HS-5 (cell line): ENCODE measurements at regions not wholly inside any gene's neighbourhood (a gene's known extent, or its start where the extent isn't known, plus 50 kb on each side); places are given as distances from the start of the nearest gene placed in this dataset.
"Not testable (repeated sequence)": the region's sequence is repeated elsewhere in the genome, so short reads cannot be mapped to it uniquely, and the experiment has no call there.

Source experiments
- DNase-seq: peaks from one replicate; pipeline ENCODE4 v3.0.0-alpha.2; 2012; ENCODE audit warnings: low read depth

DNA sequence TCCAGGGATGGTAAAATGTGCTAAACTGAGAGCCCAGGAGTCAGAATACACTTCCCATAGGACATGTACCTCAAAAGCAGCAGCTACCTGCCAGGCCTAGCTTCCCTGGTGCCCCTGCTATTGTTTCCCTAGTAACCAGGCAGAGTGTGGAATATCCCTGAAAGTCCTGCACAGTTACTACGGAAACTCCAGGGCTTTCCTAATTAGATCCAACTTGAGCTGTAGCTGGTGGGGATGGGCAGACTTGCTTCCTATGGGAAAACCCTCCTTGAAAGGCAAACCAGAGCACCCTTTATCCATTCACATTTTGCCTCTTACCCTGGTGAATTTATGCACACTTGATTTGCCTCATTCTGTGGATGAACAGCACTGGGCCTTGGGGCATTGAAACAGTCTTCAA, 559.9 kb upstream of the PBX1 start:
- DNase-seq, result no peak

DNA sequence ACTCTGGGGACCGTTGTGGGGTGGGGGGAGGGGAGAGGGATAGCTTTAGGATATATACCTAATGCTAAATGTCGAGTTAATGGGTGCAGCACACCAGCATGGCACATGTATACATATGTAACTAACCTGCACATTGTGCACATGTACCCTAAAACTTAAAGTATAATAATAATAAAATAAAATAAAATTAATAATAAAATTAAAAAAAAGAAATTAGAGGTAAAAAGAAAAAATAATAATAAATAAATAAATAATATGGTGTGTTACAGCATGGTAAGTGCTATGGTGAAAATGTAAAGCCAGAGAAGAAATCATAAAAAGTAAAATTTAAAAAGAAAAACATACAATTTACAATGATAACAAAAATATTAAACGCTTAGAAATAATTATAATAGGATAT, 552.8 kb upstream of the PBX1 start:
- DNase-seq, result not testable (repeated sequence)

DNA sequence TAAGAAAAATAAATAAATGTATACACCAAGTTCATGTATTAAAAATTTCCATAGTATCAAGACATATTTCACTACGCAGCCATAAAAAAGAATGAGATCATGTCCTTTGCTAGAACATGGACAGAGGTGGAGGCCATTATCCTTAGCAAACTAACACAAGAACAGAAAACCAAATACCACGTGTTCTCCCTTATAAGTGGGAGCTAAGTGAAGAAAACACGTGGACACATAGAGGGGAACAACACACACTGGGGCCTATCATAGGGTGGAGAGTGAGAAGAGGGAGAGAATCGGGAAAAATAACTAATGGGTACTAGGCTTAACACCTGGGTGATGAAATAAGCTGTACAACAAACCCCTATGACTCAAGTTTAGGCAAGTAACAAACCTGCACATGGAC, 552.4 kb upstream of the PBX1 start:
- DNase-seq, result no peak

DNA sequence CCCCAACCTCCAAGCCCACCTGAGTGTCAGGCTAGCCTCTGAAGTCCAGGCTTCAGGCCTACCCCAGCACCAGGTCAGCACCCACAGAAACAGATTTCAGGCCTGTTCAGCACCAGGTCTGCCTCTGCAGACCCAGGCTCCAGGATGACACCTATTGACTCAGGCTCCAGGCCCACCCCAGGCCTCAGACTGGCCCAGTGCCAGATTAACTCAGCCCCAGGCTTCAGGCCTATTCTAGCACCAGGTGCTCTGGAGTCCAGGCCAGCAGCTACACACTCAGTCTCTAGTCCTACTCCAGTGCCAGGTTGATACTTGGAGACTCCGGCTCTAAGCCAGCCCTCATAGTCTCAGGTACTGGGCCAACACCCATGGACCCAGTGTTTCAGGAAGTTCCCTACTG, 541.7 kb upstream of the PBX1 start:
- DNase-seq, result no peak

DNA sequence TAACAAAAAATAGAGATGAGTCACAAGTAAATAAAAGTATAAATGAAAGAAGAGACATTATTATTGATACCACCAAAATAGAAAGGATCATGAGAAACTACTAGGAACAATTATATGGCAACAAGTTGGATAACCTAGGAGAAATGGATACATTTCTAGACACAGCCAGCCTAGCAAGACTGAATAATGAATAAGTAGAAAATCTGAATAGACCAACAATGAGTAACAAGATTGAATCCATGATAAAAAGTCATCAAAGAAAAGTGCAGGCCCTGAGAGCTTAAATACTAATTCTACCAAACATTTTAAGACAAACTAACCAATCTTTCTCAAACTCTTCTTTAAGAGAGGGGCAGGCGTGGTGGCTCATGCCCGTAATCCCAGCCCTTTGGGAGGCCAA, 538.6 kb upstream of the PBX1 start:
- DNase-seq, result no peak

DNA sequence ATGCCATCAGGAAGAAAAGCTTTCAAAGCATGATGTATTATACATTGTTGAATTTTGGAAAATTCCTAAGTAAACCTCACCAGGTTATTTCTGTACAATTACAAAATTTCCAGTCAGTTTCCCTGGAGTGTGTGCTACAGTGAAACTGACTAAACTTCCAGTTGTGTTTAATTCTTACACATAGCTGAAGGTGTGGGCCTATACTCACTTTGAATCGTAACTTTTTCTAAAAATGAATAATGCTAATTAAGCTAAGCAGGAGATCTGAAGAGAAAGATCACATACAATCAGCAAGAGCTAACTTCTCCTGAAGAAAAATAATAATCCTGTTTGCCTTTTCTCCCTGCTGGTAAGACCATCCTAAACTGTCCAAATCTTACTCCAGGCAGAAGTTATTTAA, 537.2 kb upstream of the PBX1 start:
- no peak for DNase-seq

DNA sequence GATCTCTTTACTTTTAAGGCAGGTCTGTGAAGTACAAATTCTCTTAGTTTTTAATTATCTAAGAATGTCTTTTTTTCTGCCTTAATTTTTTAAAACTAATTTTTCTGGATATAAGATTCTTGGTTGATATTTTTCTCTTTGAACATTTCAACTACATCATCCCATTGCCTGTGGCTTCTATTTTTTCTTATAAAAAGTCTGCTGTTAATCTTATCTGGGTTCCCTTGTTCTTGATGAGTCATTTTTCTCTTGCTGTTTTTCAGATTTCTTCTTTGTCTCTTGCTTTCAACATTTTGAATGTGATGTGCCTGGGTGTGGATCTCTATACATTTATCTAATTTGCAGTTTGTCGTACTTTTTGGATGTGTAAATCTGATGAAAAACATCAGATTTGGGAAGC, 525.2 kb upstream of the PBX1 start:
- no peak for DNase-seq

DNA sequence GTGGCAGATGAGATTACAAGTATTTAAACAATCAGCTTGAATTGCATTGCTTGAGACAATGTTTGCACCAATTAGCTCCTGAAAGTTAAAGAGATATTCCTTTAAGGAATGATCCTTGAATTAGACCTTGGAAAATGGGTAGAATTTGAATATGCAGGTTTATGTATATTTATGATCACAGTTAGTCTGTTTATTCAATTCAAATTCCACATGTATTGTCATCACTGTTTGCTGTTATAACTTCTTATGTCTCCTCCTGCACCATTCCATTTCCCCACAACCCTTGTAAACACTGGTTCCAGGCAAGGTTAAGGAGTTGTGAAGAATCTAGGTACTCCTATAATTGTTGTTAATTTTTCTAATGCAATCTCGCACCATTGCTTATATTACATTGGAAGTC, 518.2 kb upstream of the PBX1 start:
- DNase-seq, result no peak

DNA sequence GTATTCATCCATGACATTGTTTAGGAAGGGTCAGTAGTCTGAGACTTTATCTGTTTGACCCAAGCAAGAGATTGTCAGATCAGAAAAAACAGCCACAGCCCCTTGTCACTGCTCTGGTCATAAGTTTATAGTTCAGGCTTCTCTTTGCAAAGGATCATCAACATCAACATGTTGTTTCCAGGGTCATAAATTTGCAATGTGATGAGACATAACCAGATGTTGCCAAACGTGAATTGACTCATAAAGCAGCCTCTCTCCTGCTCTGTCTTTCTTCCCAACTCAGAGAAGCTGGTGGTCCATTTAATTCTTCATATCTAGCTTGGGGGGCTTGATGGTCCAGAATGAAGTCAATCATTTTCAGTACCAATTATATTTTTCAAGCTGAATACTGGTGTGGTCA, 507.2 kb upstream of the PBX1 start:
- peak; percentile 11 for DNase-seq

DNA sequence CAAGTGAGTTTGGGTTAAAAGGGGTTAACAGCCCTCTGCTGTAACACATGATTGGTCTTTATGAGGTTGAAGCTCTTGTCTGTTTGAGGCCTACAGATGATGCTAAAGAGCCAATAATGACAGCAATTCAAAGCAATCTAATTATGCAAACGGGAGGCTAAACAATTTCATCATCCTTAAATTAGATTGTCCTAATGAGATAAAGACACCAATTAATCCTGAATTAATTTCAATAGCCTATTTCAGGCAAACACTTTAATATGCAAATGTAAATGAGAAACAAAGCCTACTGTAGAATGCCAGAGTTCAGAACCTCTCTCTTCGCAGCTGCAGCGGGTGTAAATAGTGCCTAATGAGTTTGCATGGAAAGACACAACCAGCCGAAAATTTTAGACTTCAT, 504.7 kb upstream of the PBX1 start:
- DNase-seq, result no peak

DNA sequence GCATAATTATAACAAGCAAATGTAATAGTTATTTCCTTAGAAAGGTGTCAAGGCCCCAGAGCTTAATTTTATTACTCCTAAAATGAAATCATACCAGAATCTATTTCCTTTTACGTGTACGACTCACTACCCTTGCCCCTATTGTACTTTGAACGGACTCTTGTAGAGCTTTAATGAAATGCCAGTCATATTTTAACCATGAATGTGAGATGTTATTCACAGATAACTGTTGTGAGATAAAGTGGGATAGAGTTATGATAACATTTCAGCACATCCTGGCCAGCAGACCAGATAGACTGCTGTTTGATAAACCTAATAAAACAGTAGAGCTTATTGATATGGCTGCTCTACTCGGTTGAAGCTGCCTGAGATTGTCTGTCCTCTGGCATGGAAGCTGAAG, 500.8 kb upstream of the PBX1 start:
- DNase-seq, result peak; percentile 32

DNA sequence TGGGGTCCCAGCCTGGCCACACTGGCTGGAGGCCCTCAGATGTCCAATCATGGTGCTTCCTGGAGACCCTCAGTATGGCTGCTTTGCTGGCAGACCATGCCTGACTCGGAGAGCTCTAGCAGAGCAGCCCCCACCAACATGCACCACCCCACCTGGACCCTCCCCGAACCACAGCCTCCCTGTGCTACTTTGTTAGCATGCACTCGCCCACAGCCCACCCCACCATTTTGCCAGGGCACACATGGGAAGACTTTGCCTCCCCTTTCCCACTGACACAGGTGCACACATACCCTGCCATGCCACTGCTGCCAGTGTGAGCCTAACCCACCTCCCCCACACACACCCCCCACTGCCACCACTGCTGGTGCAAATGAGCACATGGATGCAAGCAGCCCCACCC, 497.5 kb upstream of the PBX1 start:
- no peak for DNase-seq

DNA sequence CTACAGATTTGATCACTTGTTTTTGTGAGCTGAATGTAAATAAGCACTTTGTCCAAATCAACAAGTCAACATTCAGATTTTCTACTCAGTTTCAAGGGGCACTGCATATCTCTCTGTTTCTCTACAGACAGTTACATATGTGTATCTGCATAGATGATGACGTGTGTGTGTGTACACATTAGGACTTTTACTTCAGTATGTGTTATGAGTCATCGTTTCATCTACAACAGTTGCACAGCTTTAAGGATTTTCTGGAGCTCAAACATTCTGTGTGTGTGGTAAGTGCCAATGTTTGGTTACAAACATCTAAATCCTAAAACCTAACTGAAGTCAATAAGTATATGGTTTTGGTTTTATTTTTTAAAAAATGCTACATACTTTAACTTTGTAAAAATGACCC, 494.5 kb upstream of the PBX1 start:
- DNase-seq, result no peak

DNA sequence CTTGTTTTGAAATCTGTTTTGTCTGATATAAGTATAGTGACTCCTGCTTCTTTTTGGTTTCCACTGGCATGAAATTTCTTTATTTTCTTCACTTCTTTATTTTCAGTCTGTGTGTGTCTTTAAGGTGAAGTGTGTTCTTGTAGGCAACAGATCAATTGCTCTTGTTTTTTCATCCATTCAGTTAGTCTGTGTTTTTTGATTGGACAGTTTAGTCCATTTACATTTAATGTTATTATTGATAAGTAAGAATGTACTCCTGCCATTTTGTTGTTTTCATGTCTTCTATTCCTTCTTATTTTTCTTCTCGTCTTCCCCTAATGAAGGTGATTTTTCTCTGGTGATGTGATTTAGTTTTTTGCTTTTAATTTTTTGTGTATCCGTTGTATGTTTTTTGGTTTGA, 487.7 kb upstream of the PBX1 start:
- DNase-seq, result no peak

DNA sequence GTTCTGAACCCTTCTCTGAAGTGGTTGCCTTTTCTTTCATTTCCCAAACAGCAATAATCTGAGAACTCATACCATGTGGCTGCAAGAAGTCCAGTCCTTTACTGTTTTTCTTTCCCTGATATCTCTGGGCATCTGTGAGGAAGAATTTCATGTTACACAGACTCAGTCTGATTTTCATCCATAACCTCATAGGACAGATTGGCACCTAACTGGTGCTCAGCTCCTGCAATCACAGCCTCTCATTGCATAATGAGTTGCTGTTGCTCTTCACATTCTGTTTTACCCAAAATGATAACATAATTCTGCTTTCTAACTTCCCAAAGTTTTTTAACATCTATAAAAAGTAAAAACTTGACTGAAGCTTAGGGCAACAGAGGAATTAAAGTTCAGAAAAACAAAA, 472.2 kb upstream of the PBX1 start:
- DNase-seq, result no peak

DNA sequence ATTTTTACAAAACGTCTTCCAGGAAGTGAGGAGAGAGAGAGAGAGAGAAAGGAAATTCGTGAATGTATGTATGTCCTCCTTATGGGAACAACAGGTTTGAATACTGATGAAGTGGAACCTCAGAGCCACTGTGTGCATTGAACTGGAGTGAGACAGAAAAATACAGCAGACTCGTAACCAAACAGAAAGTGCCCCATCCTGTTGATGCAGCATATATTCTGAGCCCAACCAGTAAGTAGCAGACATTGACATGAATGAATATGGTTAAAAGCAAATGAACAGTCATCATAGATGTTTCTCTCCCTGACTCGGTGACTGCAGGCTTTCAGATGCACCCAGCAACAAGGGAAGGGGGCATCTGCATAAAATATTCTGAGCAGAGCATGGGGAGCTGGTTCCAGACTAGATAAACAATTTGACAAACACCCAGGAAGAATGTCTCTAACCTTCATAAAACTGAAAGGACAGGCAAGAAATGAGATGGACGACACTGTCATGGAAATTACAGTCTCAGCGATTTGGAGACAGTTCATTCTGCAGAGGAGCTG, 471.0 kb upstream of the PBX1 start:
- DNase-seq, result no peak

DNA sequence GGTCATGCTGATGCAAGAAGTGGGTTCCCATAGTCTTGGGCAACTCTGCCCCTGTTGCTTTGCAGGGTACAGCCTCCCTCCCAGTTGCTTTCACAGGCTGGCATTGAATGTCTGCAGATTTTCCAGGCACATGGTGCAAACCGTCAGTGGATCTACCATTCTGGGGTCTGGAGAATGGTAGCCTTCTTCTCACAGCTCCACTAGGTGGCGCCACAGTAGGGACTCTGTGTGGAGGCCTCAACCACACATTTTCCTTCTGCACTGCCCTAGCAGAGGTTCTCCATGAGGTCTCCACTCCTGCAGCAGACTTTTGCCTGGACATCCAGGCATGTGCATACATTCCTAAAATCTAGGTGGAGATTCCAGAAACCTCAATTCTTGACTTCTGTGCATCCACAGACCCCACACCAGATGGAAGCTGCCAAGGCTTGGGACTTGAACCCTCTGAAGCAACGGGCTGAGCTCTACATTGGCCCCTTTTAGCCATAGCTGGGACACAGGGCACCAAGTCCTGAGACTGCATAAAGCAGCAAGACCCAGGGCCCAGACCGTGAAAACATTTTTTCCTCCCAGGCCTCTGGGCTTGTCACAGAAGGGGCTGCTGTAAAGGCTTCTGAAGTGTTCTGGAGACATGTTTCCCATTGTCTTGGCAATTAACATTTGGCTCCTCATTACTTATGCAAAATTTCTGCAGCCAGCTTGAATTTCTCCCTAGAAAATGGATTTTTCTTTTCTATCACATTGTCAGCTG, 466.2 kb upstream of the PBX1 start:
- DNase-seq, result no peak

DNA sequence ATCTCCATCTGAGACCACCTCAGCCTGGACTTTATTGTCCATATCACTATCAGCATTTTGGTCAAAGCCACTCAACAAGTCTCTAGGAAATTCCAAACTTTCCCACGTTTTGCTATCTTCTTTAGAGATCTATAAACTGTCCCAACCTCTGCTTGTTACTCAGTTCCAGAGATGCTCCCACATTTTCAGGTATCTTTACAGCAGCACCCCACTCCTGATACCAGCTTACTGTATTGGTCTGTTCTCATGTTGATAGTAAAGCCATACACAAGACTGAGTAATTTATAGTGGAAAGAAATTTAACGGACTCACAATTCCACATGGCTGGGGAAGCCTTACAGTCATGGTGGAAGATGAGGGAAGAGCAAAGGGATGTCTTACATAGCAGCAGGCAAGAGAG, 465.4 kb upstream of the PBX1 start:
- DNase-seq, result no peak

DNA sequence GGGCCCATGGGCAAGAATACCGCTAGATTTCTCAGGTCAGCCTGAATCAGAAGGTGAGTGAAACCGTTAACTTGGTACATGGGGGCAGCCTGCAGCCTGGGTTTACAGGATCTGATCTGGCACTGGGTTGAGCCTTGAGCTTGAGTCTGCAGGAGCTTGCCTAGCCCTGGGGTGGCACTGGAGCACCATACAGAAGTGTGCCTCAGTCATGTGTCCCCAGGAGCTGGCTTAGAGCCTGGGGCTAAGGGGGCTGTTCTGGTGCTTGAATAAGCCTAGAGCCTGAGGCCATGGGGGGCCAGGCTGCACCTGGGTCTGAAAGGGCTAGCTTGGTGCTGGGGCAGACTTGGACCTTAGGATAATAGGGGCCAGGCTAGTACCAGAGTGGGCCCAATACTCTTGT, 457.2 kb upstream of the PBX1 start:
- no peak for DNase-seq

DNA sequence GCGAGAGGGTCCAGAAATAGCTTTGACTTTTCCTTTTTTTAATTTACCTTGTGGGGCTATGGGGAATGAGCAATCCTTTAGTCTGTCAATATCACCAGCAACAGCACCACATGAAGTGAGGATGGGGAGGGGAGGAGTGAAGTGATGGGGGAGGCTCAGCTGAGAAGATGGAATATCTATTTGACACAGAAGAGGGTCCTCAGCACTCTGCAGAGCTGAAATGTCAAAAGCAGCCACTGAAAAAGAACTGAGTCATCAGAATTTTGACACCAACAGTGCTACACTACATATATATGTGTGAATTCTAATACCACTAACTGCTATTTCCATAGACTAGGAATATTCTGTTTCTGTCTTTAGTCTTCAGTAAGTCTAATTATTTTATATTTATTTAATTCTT, 427.0 kb upstream of the PBX1 start:
- no peak for DNase-seq

DNA sequence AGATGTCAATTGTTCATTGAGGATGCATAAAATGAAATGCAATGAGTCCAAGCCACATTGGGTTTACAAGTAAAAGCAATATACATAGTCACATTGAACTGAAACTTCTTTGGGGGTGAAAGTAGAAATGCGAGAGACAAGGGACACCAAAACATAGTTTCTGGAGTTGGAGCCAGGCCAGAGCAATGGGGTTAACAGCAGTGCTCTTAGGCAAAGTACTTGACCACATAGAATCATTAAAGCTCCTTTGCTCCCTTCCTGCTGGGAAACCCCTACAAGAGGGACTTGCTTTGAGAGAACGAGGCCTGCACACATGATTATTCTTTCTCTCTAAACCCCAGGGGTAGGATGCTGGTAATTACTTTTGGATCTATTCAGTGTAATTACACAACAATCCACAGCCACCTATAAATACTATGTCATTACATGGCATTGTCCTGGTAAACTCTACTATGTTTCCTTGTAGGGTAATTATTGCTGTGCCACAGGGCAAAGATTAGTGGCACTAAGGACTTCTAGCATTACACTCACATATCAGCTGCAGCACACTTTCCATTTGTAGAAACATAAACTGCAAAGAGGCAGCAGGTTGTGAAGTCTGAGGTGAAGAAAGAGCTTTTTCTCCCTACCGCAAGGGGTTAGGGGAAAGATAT, 421.6 kb upstream of the PBX1 start:
- DNase-seq, result no peak

DNA sequence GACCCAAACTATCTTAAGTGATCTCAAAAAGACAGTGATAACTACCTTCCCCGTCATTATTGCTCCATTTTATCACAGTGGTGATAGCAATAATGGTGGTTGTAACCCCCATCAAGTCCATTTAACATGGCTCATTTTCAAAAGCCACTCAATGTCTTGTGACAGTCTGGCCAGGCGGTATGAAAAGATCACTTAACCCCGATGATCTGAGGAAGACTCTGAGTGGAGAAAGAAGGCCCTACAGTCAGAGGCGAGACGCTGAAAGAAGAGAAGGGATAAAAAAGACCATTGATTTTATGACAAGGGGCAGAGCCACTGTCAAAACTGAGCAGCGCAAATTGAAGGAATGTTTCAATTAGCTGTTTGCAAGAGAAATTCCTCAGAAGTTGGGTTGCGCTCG, 417.2 kb upstream of the PBX1 start:
- DNase-seq, result no peak

DNA sequence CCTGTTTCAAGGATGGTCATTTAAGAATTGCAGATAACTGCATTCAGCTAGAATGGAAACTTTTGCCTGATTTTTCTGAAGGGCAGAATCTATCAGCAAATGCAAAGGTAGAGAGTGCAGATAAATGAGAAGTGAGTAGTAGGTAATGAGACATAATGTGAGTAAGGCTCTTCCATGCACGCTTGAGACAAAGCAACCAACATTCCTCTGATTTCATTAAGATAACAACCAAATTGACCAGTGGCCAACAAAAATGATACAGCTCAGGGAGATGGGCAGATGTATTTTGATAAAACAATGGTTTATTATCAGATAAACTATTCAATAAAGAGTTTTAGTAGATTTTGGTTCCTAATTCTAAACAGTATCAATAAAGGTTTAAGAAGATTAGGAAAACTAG, 404.4 kb upstream of the PBX1 start:
- no peak for DNase-seq

DNA sequence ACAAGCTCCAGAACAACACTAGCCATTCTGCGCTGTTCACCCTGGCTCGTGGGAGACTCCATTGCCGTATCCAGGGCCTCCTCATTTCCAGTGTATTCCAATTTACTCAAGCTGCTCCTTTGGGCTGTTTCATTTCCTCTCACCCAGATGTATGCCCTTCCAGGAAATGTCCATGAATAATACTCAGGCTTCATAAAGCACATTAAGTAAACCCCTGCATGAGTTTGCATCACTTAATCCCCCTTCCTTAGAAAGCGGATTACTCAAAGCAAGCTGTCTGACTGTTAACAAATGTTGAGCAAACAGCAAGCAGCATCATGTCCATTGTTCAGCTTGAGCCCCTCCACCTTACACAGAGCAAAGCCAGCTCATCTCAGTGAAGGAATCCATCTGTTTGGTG, 403.6 kb upstream of the PBX1 start:
- peak; percentile 13 for DNase-seq
